Cardiac muscle cell (in vitro differentiated cells and primary cell): ENCODE measurements at regions not wholly inside any gene's neighbourhood (a gene's known extent, or its start where the extent isn't known, plus 50 kb on each side); places are given as distances from the start of the nearest gene placed in this dataset.

Source experiments
- DNase-seq, 2 donors: peaks; one replicate each; pipeline versions ENCODE4 v3.0.0 to v3.0.0-alpha.2; 2010 to 2017; ENCODE audit warnings: low read depth in 1 of 2, low spot score in 1 of 2
- H3K27ac ChIP-seq: fragments of 200-600 bp; sonication (generic); 2 replicates; pipeline ENCODE4 v1.5.1; 2016
- H3K27me3 ChIP-seq: fragments of 200-600 bp; sonication (generic); 2 replicates; pipeline ENCODE4 v1.6.0; 2016; ENCODE audit warnings: control low read depth
- H3K36me3 ChIP-seq: fragments of 200-600 bp; sonication (generic); 2 replicates; pipeline ENCODE4 v1.5.1; 2016; ENCODE audit warnings: control low read depth
- H3K4me1 ChIP-seq: fragments of 200-600 bp; sonication (generic); 2 replicates; pipeline ENCODE4 v1.8.1; 2017; ENCODE audit warnings: low read depth, mild to moderate bottlenecking, mixed run types
- H3K4me3 ChIP-seq: fragments of 200-600 bp; sonication (generic); 2 replicates; pipeline ENCODE4 v1.5.1; 2016; ENCODE audit warnings: mild to moderate bottlenecking
- H3K9me3 ChIP-seq: fragments of 200-600 bp; sonication (generic); 2 replicates; pipeline ENCODE4 v1.5.1; 2017; ENCODE audit warnings: low read depth, mild to moderate bottlenecking, control low read depth
- CTCF ChIP-seq: IDR thresholded peaks from 2 replicates; pipeline ENCODE4 v1.5.1; 2012; ENCODE audit warnings: low read depth, mild to moderate bottlenecking, low read length

GRCh38 chr1:40926441-40926840 lies 53.1 kb upstream of the CTPS1 start:
- no peak overlapping the region for H3K4me3 ChIP-seq
- no peak overlapping the region for H3K27ac ChIP-seq
- no peak for TF ChIP-seq CTCF
- peak in 1 of 2 donors; percentile 41 for DNase-seq
- H3K27me3 ChIP-seq: no peaks in the 10 kb centered on the region
- H3K36me3 ChIP-seq: no peaks in the 10 kb centered on the region
- no peaks in the 10 kb centered on the region for H3K9me3 ChIP-seq
- H3K4me1 ChIP-seq: no peaks in the 10 kb centered on the region

- Histone ChIP-seq H3K4me1 (no peaks in the 10 kb centered on the region), H3K9me3 (no peaks in the 10 kb centered on the region), H3K4me3 (no peak overlapping the region), H3K36me3 (no peaks in the 10 kb centered on the region), H3K27me3 (no peaks in the 10 kb centered on the region), H3K27ac (no peak overlapping the region)
- TF ChIP-seq CTCF: no peak
- no peak for DNase-seq
Observed at GRCh38 chr1:40927781-40928180, 51.7 kb upstream of the CTPS1 start.

- no peaks in the 10 kb centered on the region for H3K4me1 ChIP-seq
- no peak for TF ChIP-seq CTCF
- no peaks in the 10 kb centered on the region for H3K36me3 ChIP-seq
- no peak overlapping the region for H3K27ac ChIP-seq
- no peak overlapping the region for H3K4me3 ChIP-seq
- no peaks in the 10 kb centered on the region for H3K27me3 ChIP-seq
- H3K9me3 ChIP-seq: no peaks in the 10 kb centered on the region
- DNase-seq: no peak
Observed at GRCh38 chr1:40928699-40929098, 50.8 kb upstream of the CTPS1 start.

- Histone ChIP-seq H3K4me1 (no peaks in the 10 kb centered on the region), H3K27me3 (no peaks in the 10 kb centered on the region), H3K9me3 (no peaks in the 10 kb centered on the region), H3K4me3 (no peak overlapping the region), H3K27ac (no peak overlapping the region), H3K36me3 (no peaks in the 10 kb centered on the region)
- no peak for TF ChIP-seq CTCF
- DNase-seq: peak in 1 of 2 donors; percentile 25
Observed at GRCh38 chr1:40929155-40929554, 50.3 kb upstream of the CTPS1 start.
